DOHH2 (cell line): ENCODE measurements at regions not wholly inside any gene's neighbourhood (a gene's known extent, or its start where the extent isn't known, plus 50 kb on each side); places are given as distances from the start of the nearest gene placed in this dataset.

Experiments
- H3F3A ChIP-seq: fragments of 200-600 bp; sonication (generic), shearing (Covaris generic); 2 replicates; pipeline ENCODE4 v1.6.0; 2016; ENCODE audit warnings: antibody characterized with exemption, mild to moderate bottlenecking; ENCODE audit not compliant: control insufficient read depth, insufficient read depth
- H3K27ac ChIP-seq: fragments of 200-600 bp; sonication (generic); 2 replicates; pipeline ENCODE4 v1.5.1; 2014; ENCODE audit warnings: low read depth, mild to moderate bottlenecking, low read length, moderate library complexity
- H3K27me3 ChIP-seq: fragments of 200-600 bp; sonication (generic); 2 replicates; pipeline ENCODE4 v1.6.1; 2014; ENCODE audit warnings: mild to moderate bottlenecking, low read length, mixed read lengths; ENCODE audit not compliant: control insufficient read depth
- H3K36me3 ChIP-seq: fragments of 200-600 bp; sonication (generic); 2 replicates; pipeline ENCODE4 v1.6.1; 2014; ENCODE audit warnings: mild to moderate bottlenecking, low read length, moderate library complexity, mixed read lengths; ENCODE audit not compliant: control insufficient read depth
- H3K4me1 ChIP-seq: fragments of 200-600 bp; sonication (generic); 2 replicates; pipeline ENCODE4 v1.6.1; 2014; ENCODE audit warnings: mild to moderate bottlenecking, low read length, mixed read lengths; ENCODE audit not compliant: control insufficient read depth
- H3K4me2 ChIP-seq: fragments of 200-600 bp; sonication (generic); 2 replicates; pipeline ENCODE4 v1.6.0; 2014; ENCODE audit warnings: mild to moderate bottlenecking, low read length, moderate library complexity
- H3K4me3 ChIP-seq: fragments of 200-600 bp; sonication (generic); 2 replicates; pipeline ENCODE4 v1.5.1; 2014; ENCODE audit warnings: mild to moderate bottlenecking, low read length, mixed read lengths
- H3K79me2 ChIP-seq: fragments of 200-600 bp; sonication (generic); 2 replicates; pipeline ENCODE4 v1.6.1; 2014; ENCODE audit warnings: mild to moderate bottlenecking, low read length, mixed read lengths; ENCODE audit not compliant: control insufficient read depth
- H3K9me2 ChIP-seq: fragments of 200-600 bp; sonication (generic); replicated peaks from 2 replicates; pipeline ENCODE4 v1.6.1; 2014; ENCODE audit warnings: mild to moderate bottlenecking, low read length, mixed read lengths; ENCODE audit not compliant: control insufficient read depth
- H3K9me3 ChIP-seq: fragments of 200-600 bp; sonication (generic); 2 replicates; pipeline ENCODE4 v1.6.1; 2014; ENCODE audit warnings: antibody characterized with exemption, low read length, mixed read lengths; ENCODE audit not compliant: control insufficient read depth, insufficient read depth
- H4K20me1 ChIP-seq: fragments of 200-600 bp; sonication (generic); 2 replicates; pipeline ENCODE4 v1.6.0; 2014; ENCODE audit warnings: low read depth, mild to moderate bottlenecking, antibody characterized with exemption, low read length, moderate library complexity; ENCODE audit not compliant: control insufficient read depth, insufficient read depth
- EZH2phosphoT487 ChIP-seq: fragments of 200-600 bp; sonication (generic); IDR thresholded peaks from 2 replicates; pipeline ENCODE4 v1.6.1; 2017; ENCODE audit warnings: borderline replicate concordance, mild to moderate bottlenecking, antibody characterized with exemption, low read length, moderate library complexity, mixed read lengths
- TF ChIP-seq, protein P1 (sequence below): fragments of 200-600 bp; sonication (generic); IDR thresholded peaks from one replicate; pipeline ENCODE4 v1.5.1; 2014; ENCODE audit warnings: antibody characterized with exemption, mild to moderate bottlenecking, low read depth, low read length; ENCODE audit not compliant: poor library complexity, severe bottlenecking

DNA sequence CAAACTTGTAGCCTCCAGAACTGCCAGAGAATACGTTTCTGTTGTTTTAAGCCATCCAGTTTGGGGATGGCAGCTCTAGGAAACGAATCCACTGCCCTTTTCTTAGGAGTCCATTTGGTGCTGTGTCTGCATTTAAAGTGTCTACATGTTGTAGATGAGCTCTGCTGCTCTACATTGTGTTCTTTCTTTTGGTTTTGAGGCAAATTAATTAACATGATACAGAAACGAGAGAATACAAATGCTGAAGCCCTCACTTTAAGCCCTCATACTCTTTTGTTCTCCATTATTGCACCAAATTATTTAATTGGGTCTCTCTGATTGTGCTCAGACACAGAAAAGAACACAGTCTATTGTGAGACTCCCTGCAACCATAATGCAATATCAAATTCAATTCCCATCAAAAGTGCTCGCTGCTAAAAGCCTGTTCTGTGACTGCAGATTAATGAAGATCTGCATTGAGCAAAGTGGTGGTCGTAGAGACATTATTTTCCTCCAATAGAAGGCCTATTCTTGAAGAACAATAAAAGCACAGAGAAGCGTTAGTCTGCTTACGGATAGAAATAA is 166.3 kb upstream of the SOX21 start:
- Histone ChIP-seq H4K20me1 (no peaks in the 10 kb centered on the region), H3K36me3 (no peaks in the 10 kb centered on the region), H3K9me3 (no peaks in the 10 kb centered on the region), H3K4me1 (no peaks in the 10 kb centered on the region), H3K4me3 (no peak overlapping the region), H3K79me2 (no peaks in the 10 kb centered on the region), H3K27me3 (0 out of 2 replicates have a peak, but pooled peaks cover 6% of the 10 kb centered on the region), H3K9me2 (no peaks in the 10 kb centered on the region), H3K27ac (no peak overlapping the region), H3F3A (no peaks in the 10 kb centered on the region), H3K4me2 (no peak overlapping the region)
- no peak for TF ChIP-seq EZH2phosphoT487
- TF ChIP-seq, protein P1, sequence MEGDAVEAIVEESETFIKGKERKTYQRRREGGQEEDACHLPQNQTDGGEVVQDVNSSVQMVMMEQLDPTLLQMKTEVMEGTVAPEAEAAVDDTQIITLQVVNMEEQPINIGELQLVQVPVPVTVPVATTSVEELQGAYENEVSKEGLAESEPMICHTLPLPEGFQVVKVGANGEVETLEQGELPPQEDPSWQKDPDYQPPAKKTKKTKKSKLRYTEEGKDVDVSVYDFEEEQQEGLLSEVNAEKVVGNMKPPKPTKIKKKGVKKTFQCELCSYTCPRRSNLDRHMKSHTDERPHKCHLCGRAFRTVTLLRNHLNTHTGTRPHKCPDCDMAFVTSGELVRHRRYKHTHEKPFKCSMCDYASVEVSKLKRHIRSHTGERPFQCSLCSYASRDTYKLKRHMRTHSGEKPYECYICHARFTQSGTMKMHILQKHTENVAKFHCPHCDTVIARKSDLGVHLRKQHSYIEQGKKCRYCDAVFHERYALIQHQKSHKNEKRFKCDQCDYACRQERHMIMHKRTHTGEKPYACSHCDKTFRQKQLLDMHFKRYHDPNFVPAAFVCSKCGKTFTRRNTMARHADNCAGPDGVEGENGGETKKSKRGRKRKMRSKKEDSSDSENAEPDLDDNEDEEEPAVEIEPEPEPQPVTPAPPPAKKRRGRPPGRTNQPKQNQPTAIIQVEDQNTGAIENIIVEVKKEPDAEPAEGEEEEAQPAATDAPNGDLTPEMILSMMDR = no peak

DNA sequence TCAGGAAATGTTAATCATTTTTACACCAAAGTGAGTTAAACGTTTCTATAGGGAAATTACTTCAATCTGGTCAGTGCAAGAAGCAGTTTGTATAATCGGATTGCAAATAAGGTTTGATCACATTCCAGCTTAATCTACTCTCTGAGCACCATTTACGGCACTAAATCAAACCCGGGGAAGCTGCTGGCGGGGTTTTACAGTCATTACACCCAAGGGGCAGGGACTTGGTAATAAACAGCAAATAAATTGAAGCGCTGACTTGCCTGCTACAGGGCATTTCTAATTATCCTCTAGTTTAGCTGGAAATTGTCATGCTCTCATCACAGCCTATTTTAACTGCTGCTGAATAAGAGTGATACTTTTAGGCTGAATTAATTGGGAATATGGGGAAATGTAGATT is 152.1 kb upstream of the SOX21 start:
- H3K4me3 ChIP-seq = no peak overlapping the region

DNA sequence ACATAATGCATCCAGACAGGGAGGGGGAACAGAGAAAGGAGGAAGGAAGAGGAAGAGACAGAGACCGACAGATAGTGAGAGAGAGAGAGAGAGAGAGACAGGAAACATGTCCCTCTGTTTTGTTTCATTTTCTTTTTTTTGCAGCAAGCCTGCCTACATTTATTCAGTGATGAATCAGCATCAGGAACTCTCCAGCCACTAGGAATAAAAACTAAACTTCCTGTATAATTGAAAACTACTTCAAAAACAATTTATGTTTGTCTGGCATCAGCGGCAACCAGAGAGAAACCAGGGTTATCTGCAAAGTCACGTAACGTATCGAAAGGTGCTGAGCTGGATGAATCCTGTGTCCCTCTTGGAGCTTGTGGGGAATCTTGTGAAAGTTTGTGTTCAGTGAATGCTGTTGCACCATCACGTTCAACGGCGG is 148.6 kb upstream of the SOX21 start:
- Histone ChIP-seq H3K4me3 (peak overlapping the region; percentile 24), H3K36me3 (no peaks in the 10 kb centered on the region), H3K9me3 (no peaks in the 10 kb centered on the region), H3K79me2 (no peaks in the 10 kb centered on the region), H3K27ac (no peak overlapping the region), H3K4me2 (peak overlapping the region; percentile 19; the same call in 1 of the 2 replicates), H3K9me2 (no peaks in the 10 kb centered on the region), H3K27me3 (no peaks in the 10 kb centered on the region), H3F3A (no peaks in the 10 kb centered on the region), H3K4me1 (peaks cover 4% of the 10 kb centered on the region; the same call in 1 of the 2 replicates), H4K20me1 (no peaks in the 10 kb centered on the region)
- TF ChIP-seq, protein P1 = no peak
- no peak for TF ChIP-seq EZH2phosphoT487

More for the DNA sequence above, 152.1 kb upstream of the SOX21 start:
- Histone ChIP-seq H3F3A (no peaks in the 10 kb centered on the region), H4K20me1 (no peaks in the 10 kb centered on the region), H3K9me3 (no peaks in the 10 kb centered on the region), H3K79me2 (no peaks in the 10 kb centered on the region), H3K9me2 (no peaks in the 10 kb centered on the region), H3K27ac (no peak overlapping the region), H3K4me2 (no peak overlapping the region), H3K27me3 (no peaks in the 10 kb centered on the region), H3K4me1 (peaks cover 4% of the 10 kb centered on the region; the same call in 1 of the 2 replicates), H3K36me3 (no peaks in the 10 kb centered on the region)
- TF ChIP-seq EZH2phosphoT487 = no peak
- TF ChIP-seq, protein P1 = no peak
